ENCODE measurements at regions not wholly inside any gene's neighbourhood (a gene's known extent, or its start where the extent isn't known, plus 50 kb on each side); places are given as distances from the start of the nearest gene placed in this dataset.

DNA sequence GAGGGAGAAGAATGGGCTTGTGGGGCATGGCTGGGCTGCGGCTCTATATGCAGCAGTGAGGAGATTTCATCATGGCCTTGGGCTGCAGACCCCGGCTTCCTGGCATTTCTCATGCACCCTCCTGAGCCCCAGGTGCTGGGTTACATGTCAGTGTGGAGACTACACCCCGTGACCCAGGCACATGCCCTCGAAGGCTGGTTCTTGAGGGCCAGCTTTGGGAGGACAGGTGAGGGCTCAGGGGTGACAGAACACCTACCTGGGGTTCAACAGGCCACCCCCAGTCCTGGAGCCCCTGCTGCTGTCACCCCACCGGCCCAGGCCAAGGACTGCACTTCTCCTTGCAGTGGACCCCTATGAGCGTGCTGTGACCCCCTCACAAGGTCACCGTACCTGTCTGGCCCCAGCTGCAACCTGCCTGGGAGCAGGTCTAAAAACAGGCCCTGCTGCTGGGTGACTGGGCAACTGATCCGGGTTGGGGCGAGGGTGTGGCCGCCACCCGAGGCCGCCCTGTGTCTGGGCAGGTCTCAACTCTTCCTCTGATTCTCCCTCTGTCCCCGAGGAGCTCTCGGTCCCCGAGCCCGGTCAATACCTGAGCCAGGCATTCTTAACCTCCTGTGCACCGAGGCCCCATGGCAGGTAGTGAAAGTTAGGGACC is 94.8 kb upstream of the OTOS start:
- TF ChIP-seq CTCF (IDR thresholded peaks at IDR 0.05 in 2 of 3, conservative IDR thresholded peaks at IDR 0.05 in 1 of 3; ENCODE audit: control insufficient read depth in 2 of 3, extremely low read depth in 1 of 3, insufficient read depth in 1 of 3, low read depth in 3 of 3, low read length in 3 of 3) (no peak), RAD21 (IDR thresholded peaks at IDR 0.05; ENCODE audit: insufficient read depth, low read depth, low read length) (no peak), CEBPB (IDR thresholded peaks at IDR 0.05; ENCODE audit: borderline replicate concordance in 1 of 2, low read depth in 2 of 2, low read length in 2 of 2) (no peak), POLR2A (IDR thresholded peaks at IDR 0.05; ENCODE audit: low read depth, low read length) (no peak)
- TF ChIP-seq, protein P1, sequence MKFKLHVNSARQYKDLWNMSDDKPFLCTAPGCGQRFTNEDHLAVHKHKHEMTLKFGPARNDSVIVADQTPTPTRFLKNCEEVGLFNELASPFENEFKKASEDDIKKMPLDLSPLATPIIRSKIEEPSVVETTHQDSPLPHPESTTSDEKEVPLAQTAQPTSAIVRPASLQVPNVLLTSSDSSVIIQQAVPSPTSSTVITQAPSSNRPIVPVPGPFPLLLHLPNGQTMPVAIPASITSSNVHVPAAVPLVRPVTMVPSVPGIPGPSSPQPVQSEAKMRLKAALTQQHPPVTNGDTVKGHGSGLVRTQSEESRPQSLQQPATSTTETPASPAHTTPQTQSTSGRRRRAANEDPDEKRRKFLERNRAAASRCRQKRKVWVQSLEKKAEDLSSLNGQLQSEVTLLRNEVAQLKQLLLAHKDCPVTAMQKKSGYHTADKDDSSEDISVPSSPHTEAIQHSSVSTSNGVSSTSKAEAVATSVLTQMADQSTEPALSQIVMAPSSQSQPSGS (IDR thresholded peaks at IDR 0.05; ENCODE audit: low read length): no peak

All from GM12878 (cell line).